Loucy (cell line): ENCODE measurements at regions not wholly inside any gene's neighbourhood (a gene's known extent, or its start where the extent isn't known, plus 50 kb on each side); places are given as distances from the start of the nearest gene placed in this dataset.

ENCODE experiments used
- H2AFZ ChIP-seq: fragments of 200-600 bp; sonication (generic); 2 replicates; pipeline ENCODE4 v1.6.0; 2016; ENCODE audit warnings: antibody characterized with exemption, mild to moderate bottlenecking, low read length, moderate library complexity
- H3F3A ChIP-seq: fragments of 200-600 bp; 2 replicates; pipeline ENCODE4 v1.6.0; 2016; ENCODE audit warnings: antibody characterized with exemption, low read depth, mild to moderate bottlenecking
- H3K27me3 ChIP-seq: fragments of 200-600 bp; sonication (generic); 2 replicates; pipeline ENCODE4 v1.6.1; 2014; ENCODE audit warnings: low read length, mild to moderate bottlenecking; ENCODE audit not compliant: insufficient read depth, poor library complexity, severe bottlenecking
- H3K36me3 ChIP-seq: fragments of 200-600 bp; sonication (generic); 2 replicates; pipeline ENCODE4 v1.6.1; 2016; ENCODE audit warnings: low read length; ENCODE audit not compliant: insufficient read depth
- H3K4me1 ChIP-seq: fragments of 200-600 bp; sonication (generic); 2 replicates; pipeline ENCODE4 v1.5.1; 2014; ENCODE audit warnings: low read length, mild to moderate bottlenecking; ENCODE audit not compliant: insufficient read depth, poor library complexity, severe bottlenecking
- H3K4me2 ChIP-seq: fragments of 200-600 bp; sonication (generic); 2 replicates; pipeline ENCODE4 v1.6.0; 2014; ENCODE audit warnings: antibody characterized with exemption, low read length, low read depth, mild to moderate bottlenecking; ENCODE audit not compliant: poor library complexity, severe bottlenecking
- H3K4me3 ChIP-seq: fragments of 200-600 bp; sonication (generic); 2 replicates; pipeline ENCODE4 v1.5.1; 2014; ENCODE audit warnings: low read length, mild to moderate bottlenecking, mixed read lengths; ENCODE audit not compliant: poor library complexity, severe bottlenecking
- H3K79me2 ChIP-seq: fragments of 200-600 bp; sonication (generic); 2 replicates; pipeline ENCODE4 v1.6.1; 2014; ENCODE audit warnings: low read length; ENCODE audit not compliant: insufficient read depth
- H3K9ac ChIP-seq: fragments of 200-600 bp; sonication (generic); 2 replicates; pipeline ENCODE4 v1.6.0; 2014; ENCODE audit warnings: mild to moderate bottlenecking, low read depth, low read length, moderate library complexity; ENCODE audit not compliant: poor library complexity, severe bottlenecking
- H3K9me2 ChIP-seq: fragments of 200-600 bp; sonication (generic); replicated peaks from 2 replicates; pipeline ENCODE4 v1.6.1; 2016; ENCODE audit warnings: low read depth, low read length, mixed read lengths
- H3K9me3 ChIP-seq: fragments of 200-600 bp; sonication (generic); 2 replicates; pipeline ENCODE4 v1.6.1; 2014; ENCODE audit warnings: mild to moderate bottlenecking, antibody characterized with exemption, low read length, low read depth; ENCODE audit not compliant: insufficient read depth
- H4K20me1 ChIP-seq: fragments of 200-600 bp; sonication (generic); 2 replicates; pipeline ENCODE4 v1.6.0; 2014; ENCODE audit warnings: antibody characterized with exemption, low read length, mild to moderate bottlenecking; ENCODE audit not compliant: insufficient read depth, poor library complexity, severe bottlenecking
- CTCF ChIP-seq: fragments of 200-600 bp; sonication (generic); conservative IDR thresholded peaks from 2 replicates; pipeline ENCODE4 v1.5.1; 2014; ENCODE audit warnings: mild to moderate bottlenecking, antibody characterized with exemption, low read length
- EZH2phosphoT487 ChIP-seq: fragments of 200-600 bp; IDR thresholded peaks from 2 replicates; pipeline ENCODE4 v1.6.1; 2018; ENCODE audit warnings: antibody characterized with exemption, mild to moderate bottlenecking, moderate library complexity, borderline replicate concordance

- no peak overlapping the region for H3K4me2 ChIP-seq
- no peak overlapping the region for H2AFZ ChIP-seq
- H3K36me3 ChIP-seq: no peaks in the 10 kb centered on the region
- no peaks in the 10 kb centered on the region for H3K9me2 ChIP-seq
- no peaks in the 10 kb centered on the region for H3K9me3 ChIP-seq
- no peak overlapping the region for H3K4me3 ChIP-seq
- no peaks in the 10 kb centered on the region for H3F3A ChIP-seq
- no peak for TF ChIP-seq CTCF
- TF ChIP-seq EZH2phosphoT487: no peak
- H3K27me3 ChIP-seq: no peaks in the 10 kb centered on the region
- H3K9ac ChIP-seq: no peak overlapping the region
- no peaks in the 10 kb centered on the region for H4K20me1 ChIP-seq
- H3K79me2 ChIP-seq: no peaks in the 10 kb centered on the region
- H3K4me1 ChIP-seq: peaks cover 4% of the 10 kb centered on the region
These were observed 93.8 kb upstream of the SESN3 start for GRCh38 chr11:95324826-95325225.

- no peaks in the 10 kb centered on the region for H3F3A ChIP-seq
- H3K4me2 ChIP-seq: no peak overlapping the region
- no peak overlapping the region for H2AFZ ChIP-seq
- H3K79me2 ChIP-seq: no peaks in the 10 kb centered on the region
- no peaks in the 10 kb centered on the region for H3K9me2 ChIP-seq
- H3K9ac ChIP-seq: no peak overlapping the region
- H3K4me3 ChIP-seq: no peak overlapping the region
- no peaks in the 10 kb centered on the region for H3K4me1 ChIP-seq
- no peaks in the 10 kb centered on the region for H3K36me3 ChIP-seq
- H4K20me1 ChIP-seq: no peaks in the 10 kb centered on the region
- H3K9me3 ChIP-seq: no peaks in the 10 kb centered on the region
- TF ChIP-seq EZH2phosphoT487 (no peak), CTCF (no peak)
- no peaks in the 10 kb centered on the region for H3K27me3 ChIP-seq
These were observed 91.5 kb upstream of the SESN3 start for GRCh38 chr11:95322539-95322938.

- Histone ChIP-seq H3K9me2 (no peaks in the 10 kb centered on the region), H3F3A (no peaks in the 10 kb centered on the region), H3K4me2 (no peak overlapping the region), H2AFZ (no peak overlapping the region), H3K9me3 (no peaks in the 10 kb centered on the region), H4K20me1 (no peaks in the 10 kb centered on the region), H3K27me3 (no peaks in the 10 kb centered on the region), H3K36me3 (no peaks in the 10 kb centered on the region), H3K79me2 (no peaks in the 10 kb centered on the region), H3K4me1 (no peaks in the 10 kb centered on the region), H3K9ac (no peak overlapping the region), H3K4me3 (no peak overlapping the region)
- TF ChIP-seq CTCF (no peak), EZH2phosphoT487 (no peak)
These were observed 87.5 kb upstream of the SESN3 start for GRCh38 chr11:95318498-95318897.
